Kidney epithelial cell (primary cell): ENCODE measurements at regions not wholly inside any gene's neighbourhood (a gene's known extent, or its start where the extent isn't known, plus 50 kb on each side); places are given as distances from the start of the nearest gene placed in this dataset.
A peak's percentile ranks its signal among the peaks of the same experiment; 100 is the strongest.

Experiments used
- DNase-seq: peaks from one replicate; pipeline ENCODE4 v3.0.0-alpha.2; 2010; ENCODE audit warnings: low read depth
- H3K27me3 ChIP-seq: 2 replicates; pipeline ENCODE4 v1.6.0; 2011; ENCODE audit warnings: low read length; ENCODE audit not compliant: control insufficient read depth, insufficient read depth
- H3K36me3 ChIP-seq: 2 replicates; pipeline ENCODE4 v1.5.1; 2011; ENCODE audit warnings: low read length; ENCODE audit not compliant: control insufficient read depth, insufficient read depth
- H3K4me3 ChIP-seq: 2 replicates; pipeline ENCODE4 v1.5.1; 2011; ENCODE audit warnings: low read depth, mild to moderate bottlenecking, control low read depth, low read length
- TF ChIP-seq, protein P1 (sequence below): IDR thresholded peaks from 2 replicates; pipeline ENCODE4 v1.5.1; 2011; ENCODE audit warnings: mild to moderate bottlenecking, moderate library complexity, low read length, control low read depth, inconsistent platforms; ENCODE audit not compliant: insufficient read depth, poor library complexity, severe bottlenecking

DNA sequence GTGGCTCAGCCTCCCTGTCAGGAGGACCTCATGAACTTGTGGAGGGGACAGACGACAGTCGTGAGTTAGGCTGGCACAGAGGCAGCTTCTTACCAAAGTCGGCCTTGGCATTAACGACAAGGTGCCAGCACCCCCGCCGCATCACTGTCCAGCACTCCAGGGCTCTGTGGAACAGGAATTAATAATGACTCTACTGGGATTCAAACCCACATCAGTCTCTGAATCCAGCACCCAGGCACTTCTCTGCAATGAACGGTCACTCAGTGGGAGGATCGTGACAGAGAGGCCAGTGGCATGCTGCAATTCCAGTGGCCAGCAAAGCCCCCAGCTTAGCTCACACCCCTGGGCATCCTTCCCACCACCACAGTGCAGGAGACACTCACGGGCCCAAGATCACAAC, 263.3 kb upstream of the ADAMTS16 start:
- no peak overlapping the region for H3K4me3 ChIP-seq
- no peak for DNase-seq
- H3K36me3 ChIP-seq, result no peaks in the 10 kb centered on the region
- TF ChIP-seq, protein P1, sequence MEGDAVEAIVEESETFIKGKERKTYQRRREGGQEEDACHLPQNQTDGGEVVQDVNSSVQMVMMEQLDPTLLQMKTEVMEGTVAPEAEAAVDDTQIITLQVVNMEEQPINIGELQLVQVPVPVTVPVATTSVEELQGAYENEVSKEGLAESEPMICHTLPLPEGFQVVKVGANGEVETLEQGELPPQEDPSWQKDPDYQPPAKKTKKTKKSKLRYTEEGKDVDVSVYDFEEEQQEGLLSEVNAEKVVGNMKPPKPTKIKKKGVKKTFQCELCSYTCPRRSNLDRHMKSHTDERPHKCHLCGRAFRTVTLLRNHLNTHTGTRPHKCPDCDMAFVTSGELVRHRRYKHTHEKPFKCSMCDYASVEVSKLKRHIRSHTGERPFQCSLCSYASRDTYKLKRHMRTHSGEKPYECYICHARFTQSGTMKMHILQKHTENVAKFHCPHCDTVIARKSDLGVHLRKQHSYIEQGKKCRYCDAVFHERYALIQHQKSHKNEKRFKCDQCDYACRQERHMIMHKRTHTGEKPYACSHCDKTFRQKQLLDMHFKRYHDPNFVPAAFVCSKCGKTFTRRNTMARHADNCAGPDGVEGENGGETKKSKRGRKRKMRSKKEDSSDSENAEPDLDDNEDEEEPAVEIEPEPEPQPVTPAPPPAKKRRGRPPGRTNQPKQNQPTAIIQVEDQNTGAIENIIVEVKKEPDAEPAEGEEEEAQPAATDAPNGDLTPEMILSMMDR, result no peak
- peaks cover 2% of the 10 kb centered on the region for H3K27me3 ChIP-seq

- Histone ChIP-seq H3K4me3 (no peak overlapping the region), H3K36me3 (no peaks in the 10 kb centered on the region), H3K27me3 (peaks cover 2% of the 10 kb centered on the region)
- TF ChIP-seq, protein P1, result no peak
- no peak for DNase-seq
These were observed 262.6 kb upstream of the ADAMTS16 start for GRCh38 chr5:4877579-4877978.

GRCh38 chr5:4879075-4879474, 261.1 kb upstream of the ADAMTS16 start:
- peaks cover 2% of the 10 kb centered on the region for H3K27me3 ChIP-seq

GRCh38 chr5:4879693-4880303, 260.3 kb upstream of the ADAMTS16 start:
- peaks cover 2% of the 10 kb centered on the region for H3K27me3 ChIP-seq
- peak; percentile 21 for DNase-seq
- H3K4me3 ChIP-seq, result no peak overlapping the region
- H3K36me3 ChIP-seq, result no peaks in the 10 kb centered on the region
- TF ChIP-seq, protein P1, result peak; percentile 94

More at GRCh38 chr5:4879075-4879474, 261.1 kb upstream of the ADAMTS16 start:
- TF ChIP-seq, protein P1, result no peak
- H3K4me3 ChIP-seq, result no peak overlapping the region
- no peak for DNase-seq
- H3K36me3 ChIP-seq, result no peaks in the 10 kb centered on the region

GRCh38 chr5:4880304-4880741, 259.8 kb upstream of the ADAMTS16 start:
- TF ChIP-seq, protein P1, result no peak
- no peak for DNase-seq
- Histone ChIP-seq H3K36me3 (no peaks in the 10 kb centered on the region), H3K4me3 (no peak overlapping the region), H3K27me3 (peaks cover 2% of the 10 kb centered on the region)
